PC-3 (cell line): ENCODE measurements at regions not wholly inside any gene's neighbourhood (a gene's known extent, or its start where the extent isn't known, plus 50 kb on each side); places are given as distances from the start of the nearest gene placed in this dataset.

Experiments
- ATAC-seq: fragments of 200-7000 bp; cut with Tn5 transposase; 2 replicates; pipeline ENCODE4 v1.9.1; 2020; ENCODE audit warnings: mild to moderate bottlenecking, moderate library complexity
- BruUV-seq: library from RNA; stranded (reverse); fragments of 400-500 nt; replicated peaks from 2 replicates; lab custom pipeline; 2021; lab: Mats Ljungman, UMichigan
- CTCF ChIA-PET: fragments of 300-600 bp; sonication (Branson Sonifier 250); formaldehyde crosslinking; loops from one replicate; lab custom pipeline; 2022; ENCODE audit warnings: antibody characterized with exemption; lab: Charles Lee
- POLR2A ChIA-PET: fragments of 300-600 bp; sonication (Branson Sonifier 250); formaldehyde crosslinking; loops from one replicate; lab custom pipeline; 2022; ENCODE audit warnings: antibody characterized with exemption; ENCODE audit not compliant: unreplicated experiment; lab: Charles Lee
- DNase-seq: peaks from one replicate; pipeline ENCODE4 v3.0.0-alpha.2; 2015
- H2AFZ ChIP-seq: fragments of 300-600 bp; sonication (generic); 2 replicates; pipeline ENCODE4 v1.6.0; 2016; ENCODE audit warnings: antibody characterized with exemption, low read length
- H3F3A ChIP-seq: fragments of 300-600 bp; sonication (generic); one replicate; pipeline ENCODE4 v1.6.0; 2017; ENCODE audit warnings: antibody characterized with exemption, low read length, control low read depth, mild to moderate bottlenecking; ENCODE audit not compliant: unreplicated experiment
- H3K27ac ChIP-seq: fragments of 300-600 bp; sonication (generic); 2 replicates; pipeline ENCODE4 v1.5.1; 2016; ENCODE audit warnings: mild to moderate bottlenecking, low read length
- H3K27me3 ChIP-seq: fragments of 300-600 bp; sonication (generic); 2 replicates; pipeline ENCODE4 v1.6.1; 2016; ENCODE audit warnings: low read length, mixed read lengths
- H3K36me3 ChIP-seq: fragments of 300-600 bp; sonication (generic); 2 replicates; pipeline ENCODE4 v1.6.1; 2016; ENCODE audit warnings: low read depth, mixed run types, low read length, mixed read lengths
- H3K4me1 ChIP-seq: fragments of 300-600 bp; sonication (generic); 2 replicates; pipeline ENCODE4 v1.5.1; 2016; ENCODE audit warnings: low read length; ENCODE audit not compliant: insufficient read depth
- H3K4me2 ChIP-seq: fragments of 300-600 bp; sonication (generic); 2 replicates; pipeline ENCODE4 v1.6.0; 2016; ENCODE audit warnings: low read length
- H3K4me3 ChIP-seq: fragments of 300-600 bp; sonication (generic); 2 replicates; pipeline ENCODE4 v1.5.1; 2016; ENCODE audit warnings: mild to moderate bottlenecking, low read length, mixed read lengths
- H3K79me2 ChIP-seq: fragments of 300-600 bp; sonication (generic); 2 replicates; pipeline ENCODE4 v1.6.1; 2017; ENCODE audit warnings: low read length, mixed read lengths
- H3K9ac ChIP-seq: fragments of 300-600 bp; sonication (generic); 2 replicates; pipeline ENCODE4 v1.6.0; 2016; ENCODE audit warnings: mild to moderate bottlenecking, low read length
- H3K9me2 ChIP-seq: fragments of 300-600 bp; sonication (generic); replicated peaks from 2 replicates; pipeline ENCODE4 v1.6.1; 2016; ENCODE audit warnings: mixed run types, low read length, mixed read lengths
- H3K9me3 ChIP-seq: fragments of 300-600 bp; sonication (generic); 2 replicates; pipeline ENCODE4 v1.6.1; 2016; ENCODE audit warnings: low read length, mixed read lengths
- H4K20me1 ChIP-seq: fragments of 300-600 bp; sonication (generic); 2 replicates; pipeline ENCODE4 v1.6.1; 2016; ENCODE audit warnings: low read length, mixed read lengths
- EZH2 ChIP-seq: fragments of 300-600 bp; sonication (generic); IDR thresholded peaks from one replicate; pipeline ENCODE4 v1.6.1; 2017; ENCODE audit warnings: antibody characterized with exemption, mild to moderate bottlenecking, low read length; ENCODE audit not compliant: unreplicated experiment
- EZH2phosphoT487 ChIP-seq: fragments of 300-600 bp; sonication (generic); IDR thresholded peaks from 2 replicates; pipeline ENCODE4 v1.6.1; 2018; ENCODE audit warnings: mild to moderate bottlenecking, antibody characterized with exemption, low read length, borderline replicate concordance
- intact Hi-C: fragments of 100-400 bp; cut with micrococcal nuclease; formaldehyde crosslinking; loops from 2 replicates; pipeline ENCODE4 v1.9.0; 2023
- TF ChIP-seq, protein P1 (sequence below): fragments of 300-600 bp; sonication (generic); conservative IDR thresholded peaks from 2 replicates; pipeline ENCODE4 v1.5.1; 2017; ENCODE audit warnings: antibody characterized with exemption, low read depth, mild to moderate bottlenecking, low read length

DNA sequence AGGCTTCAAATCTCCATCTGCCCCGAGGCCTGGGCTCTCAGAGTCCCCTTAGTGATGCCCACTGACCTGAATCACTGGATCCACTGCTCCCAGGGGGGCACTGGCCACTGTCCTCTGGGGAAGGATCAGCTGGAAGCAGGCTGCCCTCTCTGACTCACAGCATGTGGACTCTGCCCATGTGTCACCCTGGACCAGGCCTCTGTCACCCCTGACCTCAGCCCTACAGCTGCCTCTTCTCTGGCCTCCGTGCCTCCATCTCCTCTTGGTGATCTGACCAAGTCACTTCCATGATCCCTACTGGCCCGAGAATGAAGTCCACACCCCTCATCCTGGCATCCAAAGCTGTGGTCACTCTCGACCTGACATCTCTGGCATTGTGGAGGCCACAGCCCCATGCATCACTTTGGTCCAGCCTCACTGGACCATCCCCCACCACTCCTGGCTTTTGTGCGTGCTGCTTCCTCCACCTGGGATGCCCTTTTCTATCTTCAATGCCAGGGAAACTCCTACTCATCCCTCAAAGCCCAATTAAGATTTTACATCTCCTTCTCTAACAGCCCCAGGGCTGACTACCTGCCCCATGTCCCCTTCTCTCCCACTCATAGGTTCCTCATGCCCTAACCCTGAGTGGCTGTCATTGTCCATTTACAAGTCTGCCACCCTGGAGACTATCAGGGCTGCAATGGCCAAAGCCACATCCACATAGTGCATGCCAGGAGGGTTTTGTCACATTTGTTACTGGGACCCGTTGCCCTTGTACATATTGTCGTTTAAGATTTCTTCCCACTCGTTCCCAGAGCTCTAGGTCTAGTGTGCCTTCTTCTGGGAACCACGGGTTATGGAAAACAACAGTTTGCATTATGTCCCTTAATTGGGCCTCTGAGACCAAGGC lies 685.0 kb downstream of the MATN1 start:
- TF ChIP-seq EZH2, result no peak
- no peak for TF ChIP-seq EZH2phosphoT487
- TF ChIP-seq, protein P1, sequence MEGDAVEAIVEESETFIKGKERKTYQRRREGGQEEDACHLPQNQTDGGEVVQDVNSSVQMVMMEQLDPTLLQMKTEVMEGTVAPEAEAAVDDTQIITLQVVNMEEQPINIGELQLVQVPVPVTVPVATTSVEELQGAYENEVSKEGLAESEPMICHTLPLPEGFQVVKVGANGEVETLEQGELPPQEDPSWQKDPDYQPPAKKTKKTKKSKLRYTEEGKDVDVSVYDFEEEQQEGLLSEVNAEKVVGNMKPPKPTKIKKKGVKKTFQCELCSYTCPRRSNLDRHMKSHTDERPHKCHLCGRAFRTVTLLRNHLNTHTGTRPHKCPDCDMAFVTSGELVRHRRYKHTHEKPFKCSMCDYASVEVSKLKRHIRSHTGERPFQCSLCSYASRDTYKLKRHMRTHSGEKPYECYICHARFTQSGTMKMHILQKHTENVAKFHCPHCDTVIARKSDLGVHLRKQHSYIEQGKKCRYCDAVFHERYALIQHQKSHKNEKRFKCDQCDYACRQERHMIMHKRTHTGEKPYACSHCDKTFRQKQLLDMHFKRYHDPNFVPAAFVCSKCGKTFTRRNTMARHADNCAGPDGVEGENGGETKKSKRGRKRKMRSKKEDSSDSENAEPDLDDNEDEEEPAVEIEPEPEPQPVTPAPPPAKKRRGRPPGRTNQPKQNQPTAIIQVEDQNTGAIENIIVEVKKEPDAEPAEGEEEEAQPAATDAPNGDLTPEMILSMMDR, result no peak
- CTCF ChIA-PET, result no interaction called here
- Histone ChIP-seq H3K27ac (no peak overlapping the region), H3K9me3 (no peaks in the 10 kb centered on the region), H3K27me3 (no peaks in the 10 kb centered on the region; the same call in 1 of the 2 replicates), H3K4me2 (no peak overlapping the region), H3K4me3 (no peak overlapping the region), H3F3A (no peaks in the 10 kb centered on the region), H3K9ac (no peak overlapping the region), H4K20me1 (no peaks in the 10 kb centered on the region), H3K9me2 (no peaks in the 10 kb centered on the region), H2AFZ (no peak overlapping the region), H3K4me1 (no peaks in the 10 kb centered on the region), H3K79me2 (no peaks in the 10 kb centered on the region), H3K36me3 (no peaks in the 10 kb centered on the region)
- POLR2A ChIA-PET, result no interaction called here
- intact Hi-C loops, result no loop called here
- DNase-seq (no peak), ATAC-seq (no peak)
- no TSS peak for BruUV-seq

DNA sequence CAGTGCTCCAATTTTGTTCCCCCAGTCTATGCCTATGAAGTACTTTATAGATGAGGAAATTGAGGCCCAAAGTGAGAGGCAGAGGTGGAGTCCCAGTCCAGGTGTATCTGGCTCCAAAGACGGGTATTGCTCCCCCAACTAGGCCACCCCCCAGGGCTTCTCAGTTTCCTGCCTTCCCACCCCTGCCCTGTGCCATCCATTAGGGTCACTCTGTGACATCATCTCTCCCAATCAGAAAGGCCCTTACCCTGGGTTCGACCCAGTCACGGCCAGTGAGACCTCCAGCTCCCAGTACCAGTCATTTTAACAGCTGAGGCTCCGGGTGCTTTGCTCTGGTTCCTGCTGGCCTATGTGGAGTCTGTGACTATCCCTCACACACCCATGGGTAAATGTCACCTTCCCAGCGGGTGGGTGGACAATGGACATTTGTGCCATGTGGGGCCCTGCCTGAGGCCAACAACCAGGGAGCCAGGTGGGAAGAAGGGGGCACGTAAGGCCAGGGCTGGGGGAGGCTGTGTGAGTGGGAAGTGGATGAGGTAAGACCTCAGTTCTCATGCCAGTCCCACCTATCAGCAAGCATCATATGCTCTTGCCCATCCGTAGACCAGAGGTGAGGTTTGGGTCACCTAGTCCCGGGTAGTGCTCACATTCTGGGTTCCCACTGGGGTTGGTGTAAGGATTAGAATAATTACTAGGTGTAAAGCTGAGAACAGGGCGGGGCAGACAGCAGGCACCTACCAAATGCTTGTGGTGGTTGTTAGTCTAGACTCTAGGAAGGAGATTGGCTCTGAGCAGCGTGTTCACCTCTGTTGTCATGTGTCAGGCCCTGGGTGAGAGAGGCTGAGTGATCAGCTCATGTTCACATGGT lies 685.9 kb downstream of the MATN1 start:
- no peaks in the 10 kb centered on the region for H3K4me1 ChIP-seq
- no peaks in the 10 kb centered on the region for H3K36me3 ChIP-seq
- no peak overlapping the region for H3K27ac ChIP-seq
- H3K27me3 ChIP-seq, result no peaks in the 10 kb centered on the region; the same call in 1 of the 2 replicates
- H3K4me3 ChIP-seq, result no peak overlapping the region
- no peak overlapping the region for H3K4me2 ChIP-seq
- POLR2A ChIA-PET, result no interaction called here
- H4K20me1 ChIP-seq, result no peaks in the 10 kb centered on the region
- H3K9me2 ChIP-seq, result no peaks in the 10 kb centered on the region
- DNase-seq (no peak), ATAC-seq (no peak)
- TF ChIP-seq, protein P1, result no peak
- TF ChIP-seq EZH2phosphoT487 (no peak), EZH2 (no peak)
- H3K79me2 ChIP-seq, result no peaks in the 10 kb centered on the region
- no peak overlapping the region for H3K9ac ChIP-seq
- no peak overlapping the region for H2AFZ ChIP-seq
- CTCF ChIA-PET, result no interaction called here
- no peaks in the 10 kb centered on the region for H3K9me3 ChIP-seq
- intact Hi-C loops, result no loop called here
- no TSS peak for BruUV-seq
- H3F3A ChIP-seq, result no peaks in the 10 kb centered on the region
